ENCODE measurements at regions not wholly inside any gene's neighbourhood (a gene's known extent, or its start where the extent isn't known, plus 50 kb on each side); places are given as distances from the start of the nearest gene placed in this dataset.

DNA sequence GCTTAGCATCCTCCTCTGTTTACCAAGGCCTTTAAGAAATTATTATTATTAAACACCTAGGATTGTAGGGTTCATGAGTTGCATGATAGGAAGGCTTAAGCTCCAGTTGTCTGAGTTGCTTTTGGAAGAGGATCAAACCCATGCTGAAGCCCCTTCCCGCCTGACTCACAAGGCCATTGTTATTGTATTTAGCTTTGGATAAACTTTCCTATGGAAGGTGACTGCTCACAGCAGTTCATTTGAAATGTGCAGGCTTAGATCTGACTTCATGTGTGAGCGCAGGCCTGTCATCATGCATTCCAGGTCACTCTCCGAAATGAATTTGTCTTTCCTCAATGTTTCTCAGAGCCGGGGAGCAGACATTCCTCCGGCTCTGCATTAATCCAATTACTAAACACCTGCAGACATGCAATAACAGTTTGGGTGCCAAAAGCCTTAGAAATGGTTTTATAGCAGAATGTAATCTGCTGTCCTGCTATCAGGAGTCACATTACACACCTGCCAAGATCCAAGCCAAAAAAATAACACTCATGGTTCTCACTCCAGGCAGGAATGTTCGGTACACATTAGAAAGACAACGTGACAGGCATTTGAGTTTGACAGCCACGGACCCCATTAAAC lies 119.9 kb downstream of the OSR1 start:
- in situ Hi-C loops (cut with HindIII; ENCODE audit: low sequenced_read_pairs), result no loop called here

DNA sequence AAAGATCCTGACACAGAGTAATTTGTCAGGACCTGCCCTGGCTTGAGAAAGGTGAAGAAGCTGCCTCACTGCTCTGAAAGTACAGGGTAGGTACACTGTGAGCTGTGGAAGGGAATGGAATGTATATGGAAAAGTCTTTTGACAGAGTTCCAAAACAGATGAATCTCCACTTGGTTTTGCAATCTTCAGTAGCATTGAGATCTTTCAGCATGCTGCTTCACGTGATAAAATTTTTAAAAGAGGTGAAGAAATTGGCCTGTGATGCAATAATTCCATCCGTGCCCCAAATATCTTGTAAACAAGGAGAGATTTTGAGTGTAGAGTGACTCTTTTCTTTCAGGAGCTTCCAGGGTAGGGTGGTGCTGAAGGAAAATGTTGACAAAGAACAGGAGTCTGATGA lies 123.1 kb downstream of the OSR1 start:
- in situ Hi-C loops (cut with HindIII; ENCODE audit: low sequenced_read_pairs), result no loop called here

DNA sequence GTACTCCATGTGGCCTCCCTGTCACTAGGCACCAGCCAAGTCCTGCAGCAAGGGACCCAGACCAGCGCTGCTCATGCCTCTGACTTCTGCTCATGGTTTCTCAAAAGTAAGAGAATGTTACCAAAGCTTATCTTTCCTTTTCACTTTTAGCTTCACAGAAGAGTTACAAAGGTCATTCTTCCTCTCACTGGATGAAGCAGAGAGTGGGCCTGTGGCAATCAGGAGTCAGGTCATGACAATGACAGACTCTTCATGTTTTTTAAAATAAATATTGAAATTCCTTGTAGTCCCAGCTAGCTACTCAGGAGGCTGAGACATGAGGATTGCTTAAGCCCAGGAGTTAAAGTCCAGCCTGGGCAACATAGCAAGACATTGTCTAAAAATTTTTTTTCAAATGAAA lies 126.1 kb downstream of the OSR1 start:
- in situ Hi-C loops (cut with HindIII; ENCODE audit: low sequenced_read_pairs), result no loop called here

DNA sequence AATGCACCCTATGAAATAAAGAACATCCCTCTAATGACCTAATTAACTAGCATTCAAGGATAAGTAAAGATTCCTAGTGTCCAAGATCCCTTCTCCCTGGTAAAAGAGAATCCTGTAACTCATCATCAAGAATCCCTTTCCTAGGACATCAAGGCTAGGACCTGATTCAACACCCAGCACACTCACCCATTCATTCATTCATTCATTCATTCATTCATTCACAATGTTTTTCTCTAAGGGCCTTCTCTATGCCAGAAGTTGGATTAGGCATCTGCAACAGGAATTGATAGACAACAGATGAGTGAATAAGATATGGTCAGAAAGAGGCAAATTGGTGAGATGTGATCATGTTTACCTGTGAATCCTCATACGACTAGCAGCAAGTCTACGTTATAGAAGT lies 126.8 kb downstream of the OSR1 start:
- in situ Hi-C loops (cut with HindIII; ENCODE audit: low sequenced_read_pairs), result no loop called here

DNA sequence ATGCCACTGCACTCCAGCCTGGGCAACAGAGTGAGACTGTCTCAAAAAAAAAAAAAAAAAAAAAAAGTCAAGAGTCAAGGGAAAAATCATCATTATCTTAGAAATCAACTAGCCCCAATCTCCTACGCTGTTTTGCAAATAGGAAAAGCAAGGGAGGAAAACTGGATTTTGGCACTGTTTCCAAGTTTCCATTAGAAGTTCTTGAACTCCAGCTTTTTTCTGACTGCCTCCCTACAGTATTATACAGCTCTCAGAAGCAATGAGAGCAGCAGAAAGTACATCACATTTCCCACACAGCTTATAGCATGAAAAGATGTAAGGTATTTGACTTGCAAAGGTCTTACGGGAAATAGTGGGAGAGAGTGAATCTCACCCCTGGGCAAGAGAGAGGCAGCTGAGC lies 127.8 kb downstream of the OSR1 start:
- in situ Hi-C loops (cut with HindIII; ENCODE audit: low sequenced_read_pairs), result no loop called here

DNA sequence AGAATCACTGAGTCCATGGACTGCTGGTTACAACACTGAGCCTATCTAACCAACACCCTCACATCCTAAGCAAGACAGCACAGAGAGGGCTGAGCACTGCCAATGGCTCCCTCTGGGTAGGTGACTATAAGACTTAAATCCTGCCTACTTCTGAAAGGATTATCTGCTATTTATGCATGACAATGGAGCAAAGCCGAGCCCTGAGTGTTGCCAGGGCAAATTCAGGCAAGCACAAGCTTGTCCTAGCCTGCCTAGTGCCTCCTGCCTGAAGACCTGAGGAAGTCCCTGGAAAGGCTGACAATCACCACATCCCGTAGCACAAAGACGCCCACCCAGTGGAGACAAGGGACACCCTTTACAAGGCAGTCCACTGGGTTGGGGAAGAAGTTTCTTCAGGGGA lies 129.7 kb downstream of the OSR1 start:
- in situ Hi-C loops (cut with HindIII; ENCODE audit: low sequenced_read_pairs), result no loop called here

DNA sequence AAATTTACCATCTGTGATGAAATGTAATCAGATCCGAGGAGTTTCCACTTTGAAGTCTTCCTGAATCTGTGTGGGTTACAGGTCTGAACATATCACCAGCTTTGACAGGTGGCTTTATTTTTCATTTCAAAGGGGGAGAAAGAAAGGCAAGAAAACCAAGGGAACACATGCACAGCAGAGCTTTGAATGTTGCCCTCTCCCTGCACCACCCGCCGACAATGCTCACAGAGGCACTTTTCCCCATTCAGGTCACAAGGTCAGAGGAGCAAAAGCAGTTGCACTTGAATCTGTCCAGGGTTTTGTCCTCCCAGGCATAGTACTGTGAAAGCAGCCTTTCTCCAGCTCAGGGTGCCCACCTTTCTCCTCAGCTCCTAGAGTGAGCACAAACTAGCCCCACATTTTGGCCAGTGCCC lies 130.2 kb downstream of the OSR1 start:
- in situ Hi-C loops (cut with HindIII; ENCODE audit: low sequenced_read_pairs), result no loop called here

DNA sequence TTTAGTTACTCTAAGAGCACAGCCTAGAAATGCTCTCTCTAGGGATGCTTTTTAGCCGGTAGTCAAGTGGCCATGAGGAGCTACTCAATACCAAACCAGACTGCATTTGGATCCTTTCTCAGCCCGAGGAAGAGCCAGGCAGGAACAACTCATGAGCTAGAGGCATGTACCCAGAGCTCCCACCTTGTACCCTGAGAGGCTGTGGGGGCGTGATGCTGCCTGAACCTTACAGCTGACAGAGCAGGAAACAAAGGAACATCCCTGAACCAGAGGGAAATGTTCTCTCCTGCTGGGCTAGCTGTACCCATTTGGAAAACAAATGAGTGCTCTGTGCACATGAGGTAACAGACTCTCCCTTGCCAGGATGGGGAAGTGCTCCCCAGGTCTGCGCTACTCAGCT lies 131.6 kb downstream of the OSR1 start:
- in situ Hi-C loops (cut with HindIII; ENCODE audit: low sequenced_read_pairs), result no loop called here

DNA sequence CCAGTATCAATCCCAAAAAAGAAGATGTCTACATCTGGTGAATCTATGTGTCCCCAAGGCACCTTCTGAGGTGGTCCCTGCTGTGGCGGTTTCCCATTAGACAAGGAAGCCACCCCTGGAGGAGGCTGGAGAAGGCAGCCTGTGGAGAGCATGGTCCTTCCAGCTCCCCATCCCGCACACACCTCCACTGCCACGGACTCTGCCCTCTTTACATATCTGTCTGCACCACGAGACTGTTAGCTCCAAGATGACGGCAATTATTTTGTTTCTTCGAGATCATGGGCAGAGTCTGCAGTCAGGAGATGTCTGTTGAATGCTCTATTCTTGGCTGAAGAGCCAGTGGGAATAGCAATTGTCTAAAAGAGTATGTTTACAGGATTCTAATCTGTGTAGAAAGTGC lies 132.0 kb downstream of the OSR1 start:
- in situ Hi-C loops (cut with HindIII; ENCODE audit: low sequenced_read_pairs), result no loop called here

DNA sequence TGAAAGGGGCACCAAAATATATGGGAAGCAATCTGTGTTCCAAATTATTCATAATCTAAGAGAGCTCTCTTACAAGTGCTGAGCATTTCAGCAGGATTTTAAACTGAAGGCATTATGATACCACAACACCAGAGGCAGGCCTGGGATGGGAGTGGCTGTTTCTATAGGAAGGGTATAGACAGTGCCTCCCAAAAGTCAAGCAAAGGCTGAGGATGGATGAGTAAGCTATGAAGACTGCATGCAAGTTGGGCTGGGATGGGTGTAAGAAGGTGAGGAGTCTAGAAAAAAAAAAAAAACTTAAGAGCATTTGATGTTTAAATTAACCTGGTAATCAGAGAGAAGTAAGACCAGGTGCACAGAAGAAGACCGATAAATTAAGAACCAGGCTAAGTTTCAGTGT lies 132.5 kb downstream of the OSR1 start:
- in situ Hi-C loops (cut with HindIII; ENCODE audit: low sequenced_read_pairs), result no loop called here

DNA sequence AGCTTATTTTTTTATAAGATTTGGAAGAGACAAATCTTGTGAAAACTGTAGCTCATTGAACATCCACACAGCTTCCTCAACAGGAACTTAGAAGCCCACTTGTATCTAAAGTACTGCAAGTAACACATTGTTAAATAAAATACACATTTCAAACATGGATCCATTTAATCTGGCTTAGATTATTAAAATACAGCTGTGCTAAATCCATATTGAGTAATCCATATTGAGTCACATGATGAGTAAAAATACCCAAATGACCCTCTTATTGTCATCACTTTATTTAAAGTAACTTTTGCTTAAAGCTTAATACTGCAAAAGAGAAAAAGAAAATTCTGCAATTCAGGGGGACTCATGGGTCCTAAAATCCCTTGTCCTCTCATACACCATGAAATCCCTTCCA lies 133.3 kb downstream of the OSR1 start:
- in situ Hi-C loops (cut with HindIII; ENCODE audit: low sequenced_read_pairs), result no loop called here

DNA sequence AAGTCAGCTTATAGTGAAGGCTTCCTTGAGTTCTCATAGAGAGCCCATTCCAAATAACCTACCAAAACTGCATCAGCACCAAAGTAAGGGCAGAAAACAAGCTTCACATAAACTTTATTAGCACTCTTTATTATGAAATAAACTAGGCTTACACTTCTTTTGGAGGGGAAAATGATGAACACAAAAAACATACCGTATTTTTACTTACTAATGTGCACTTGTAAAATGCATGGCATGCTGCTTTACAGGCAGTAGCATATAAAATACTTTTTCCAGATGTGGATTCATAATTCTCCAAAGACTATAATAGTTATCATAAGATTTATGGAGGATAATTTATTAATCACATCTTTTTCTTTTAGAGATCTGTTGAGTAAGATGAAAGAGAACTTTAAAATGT lies 133.9 kb downstream of the OSR1 start:
- in situ Hi-C loops (cut with HindIII; ENCODE audit: low sequenced_read_pairs), result no loop called here

DNA sequence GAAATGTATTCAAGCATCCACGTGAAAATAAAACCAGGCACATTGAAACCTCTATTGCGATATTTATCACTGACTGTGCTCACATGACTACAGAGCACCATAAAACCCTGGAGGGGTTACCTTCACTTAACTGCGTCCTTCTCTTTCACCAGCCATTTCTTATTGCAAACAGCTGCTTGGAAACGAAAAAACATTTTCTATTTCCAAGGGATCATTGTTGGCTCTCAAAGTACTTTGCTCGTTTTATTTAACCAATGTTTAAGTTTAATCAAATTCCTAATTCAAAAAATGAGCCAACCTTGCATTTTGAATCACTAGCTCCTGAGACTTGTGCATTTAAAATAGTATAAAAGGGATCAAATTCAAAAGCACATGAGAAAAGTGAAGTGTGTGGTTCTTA lies 134.4 kb downstream of the OSR1 start:
- in situ Hi-C loops (cut with HindIII; ENCODE audit: low sequenced_read_pairs), result no loop called here

DNA sequence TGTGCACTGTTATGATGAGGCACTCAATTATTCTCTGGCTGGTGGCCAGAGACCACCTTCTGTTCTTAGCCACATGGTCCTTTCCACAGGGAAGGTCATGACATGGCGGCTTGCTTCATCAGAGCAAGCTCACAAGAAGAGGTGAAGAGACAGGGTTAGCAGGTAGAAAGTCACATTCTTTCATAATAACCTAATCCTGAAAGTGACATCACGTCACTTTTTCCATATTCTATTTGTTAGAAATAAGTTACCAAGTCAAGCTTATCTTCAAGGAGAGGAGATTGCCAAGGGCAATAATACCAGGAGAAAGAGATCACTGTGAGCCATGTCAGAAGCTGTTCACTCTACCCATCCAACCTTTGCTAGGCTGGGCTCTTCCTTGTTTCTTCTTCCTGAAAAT lies 139.4 kb downstream of the OSR1 start:
- in situ Hi-C loops (cut with HindIII; ENCODE audit: low sequenced_read_pairs), result no loop called here

DNA sequence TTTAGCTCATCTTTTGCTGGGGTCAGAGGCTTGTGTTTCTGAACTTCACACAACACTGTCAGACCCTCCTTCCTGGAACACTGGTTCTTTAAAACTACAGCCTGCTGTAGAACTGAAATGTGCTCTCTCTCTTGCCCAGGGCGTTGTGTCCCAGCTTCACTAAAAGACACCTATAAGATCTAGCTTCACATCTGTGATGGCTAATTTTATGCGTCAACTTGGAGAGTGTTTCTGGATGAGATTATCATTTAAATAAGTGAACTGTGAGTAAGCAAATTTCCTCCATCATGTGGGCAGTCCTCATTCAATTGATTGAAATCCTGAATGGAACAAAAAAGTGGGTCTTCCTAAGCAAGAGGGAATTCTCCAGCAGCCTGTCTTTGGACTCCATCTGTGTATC lies 140.3 kb downstream of the OSR1 start:
- in situ Hi-C loops (cut with HindIII; ENCODE audit: low sequenced_read_pairs), result no loop called here

DNA sequence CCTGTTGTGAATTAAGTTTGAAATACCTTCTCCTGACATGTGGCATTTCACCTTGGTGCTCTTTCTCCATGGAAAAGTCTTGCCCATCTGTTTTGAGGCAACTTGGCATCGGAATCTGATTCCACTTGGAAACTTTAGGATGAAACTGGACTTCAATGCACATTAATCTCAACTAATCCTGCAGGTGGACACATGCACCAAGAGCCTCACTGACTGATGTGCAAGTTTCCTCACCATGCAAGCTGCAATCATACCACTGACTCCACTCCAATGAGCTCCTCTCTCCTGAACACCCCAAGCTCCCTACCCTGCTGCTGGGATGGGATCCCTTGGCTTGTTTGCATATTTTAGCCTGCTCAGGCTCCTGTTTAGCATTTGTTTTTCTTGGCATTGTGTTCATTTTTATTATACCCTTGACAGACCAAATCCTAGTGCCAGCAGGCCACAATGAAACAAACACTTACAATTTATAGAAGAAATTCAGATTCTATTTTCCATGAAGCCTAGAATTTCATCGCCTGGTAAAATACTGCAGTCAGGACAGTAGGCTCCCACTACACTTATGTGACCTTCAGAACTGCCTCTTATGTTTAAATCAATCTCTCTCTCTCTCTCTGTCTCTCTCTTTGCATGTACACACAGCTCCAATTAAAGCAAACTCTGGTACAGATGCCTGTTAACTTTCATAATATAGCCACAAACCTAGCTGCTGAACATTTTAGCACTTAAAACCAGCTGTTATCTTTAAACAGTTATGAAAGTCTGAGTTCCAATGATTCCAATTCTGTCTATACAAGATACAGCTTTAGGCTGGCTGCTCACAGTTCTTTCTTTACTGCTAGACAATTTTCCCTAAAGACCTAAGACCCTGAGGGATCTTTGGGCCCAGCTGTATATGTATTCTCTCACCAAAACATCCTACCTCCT lies 141.5 kb downstream of the OSR1 start:
- in situ Hi-C loops (cut with HindIII; ENCODE audit: low sequenced_read_pairs), result no loop called here

DNA sequence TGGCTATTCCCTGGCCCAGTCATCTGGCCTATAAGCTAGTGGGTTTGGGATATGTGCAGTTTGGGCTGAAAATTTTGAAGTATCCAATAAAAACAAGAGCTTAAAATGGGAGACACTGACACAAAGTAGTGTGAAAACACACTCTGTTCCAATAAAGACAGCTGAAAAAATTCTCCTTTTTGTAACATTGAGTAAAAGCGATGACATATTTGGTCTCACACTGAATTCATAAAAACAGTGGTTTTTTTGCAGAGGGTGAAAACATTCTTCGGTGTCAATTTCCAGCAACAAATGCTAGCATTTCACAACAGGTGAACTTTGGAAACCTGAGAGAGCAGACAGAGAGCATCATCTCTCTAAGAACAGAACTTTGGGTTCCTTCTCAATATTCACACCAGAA lies 142.2 kb downstream of the OSR1 start:
- in situ Hi-C loops (cut with HindIII; ENCODE audit: low sequenced_read_pairs), result no loop called here

DNA sequence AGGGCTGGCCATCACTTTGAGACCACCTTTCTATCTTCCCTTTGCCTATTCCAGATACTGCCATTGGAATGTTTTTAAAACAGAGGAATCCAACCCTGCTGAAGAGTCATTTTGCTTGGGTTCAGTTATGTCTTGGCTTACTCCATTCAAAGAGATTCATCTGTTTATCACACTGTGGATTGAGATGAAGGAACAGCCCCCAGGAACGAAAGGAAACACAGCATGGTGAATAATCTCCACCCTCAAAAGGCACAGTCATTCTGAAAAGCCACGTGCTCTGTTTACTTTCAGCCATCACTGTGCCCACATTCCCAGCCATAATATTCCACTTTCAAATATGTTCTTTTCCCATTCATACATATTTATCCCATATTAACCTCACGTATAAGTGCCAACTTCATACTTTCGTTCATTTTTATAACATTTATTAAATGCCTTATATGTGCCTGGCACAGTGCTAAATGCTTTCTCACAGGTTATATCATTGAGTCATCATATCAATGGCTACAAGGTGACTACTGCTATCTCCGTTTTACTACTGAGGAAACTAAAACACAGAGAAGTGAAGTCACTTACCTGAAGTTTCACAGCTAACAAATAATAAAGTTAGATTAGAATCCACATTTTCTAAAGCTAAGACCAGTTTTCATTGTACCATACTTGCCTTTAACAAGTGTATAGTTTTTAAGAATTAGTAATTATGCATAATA lies 143.6 kb downstream of the OSR1 start:
- in situ Hi-C loops (cut with HindIII; ENCODE audit: low sequenced_read_pairs), result no loop called here

DNA sequence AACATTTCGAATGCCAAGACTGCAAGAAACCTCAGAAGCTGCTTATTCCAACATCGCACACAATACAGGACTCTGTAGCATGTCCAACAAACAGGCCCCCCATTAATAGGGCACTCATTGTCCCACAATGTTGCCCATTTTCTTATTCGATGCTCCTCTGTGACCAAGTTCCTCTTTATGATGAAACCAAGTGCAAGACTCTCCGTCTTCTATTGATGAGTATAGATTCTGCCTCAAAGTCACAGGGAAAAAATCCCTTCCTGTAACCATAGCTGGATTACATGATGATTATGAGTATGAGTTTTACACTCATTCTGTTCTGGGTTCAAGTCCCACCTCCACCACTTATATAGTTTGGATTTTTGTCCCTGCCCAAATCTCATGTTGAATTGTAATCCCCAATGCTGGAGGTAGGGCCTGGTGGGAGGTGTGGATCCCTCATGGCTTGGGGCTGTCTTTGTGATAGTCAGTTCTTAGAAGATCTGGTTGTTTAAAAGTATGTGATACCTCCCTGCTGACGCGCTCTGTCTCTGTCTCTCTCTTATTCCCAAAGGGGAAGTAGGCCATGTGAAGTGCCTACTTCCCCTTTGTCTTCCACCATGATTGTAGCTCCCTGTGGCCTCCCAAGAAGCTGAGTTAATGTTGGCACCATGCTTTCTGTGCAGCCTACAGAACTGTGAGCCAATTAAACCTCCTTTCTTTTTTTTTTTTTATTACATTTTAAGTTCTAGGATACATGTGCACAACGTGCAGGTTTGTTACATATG lies 148.7 kb downstream of the OSR1 start:
- in situ Hi-C loops (cut with HindIII; ENCODE audit: low sequenced_read_pairs), result no loop called here

DNA sequence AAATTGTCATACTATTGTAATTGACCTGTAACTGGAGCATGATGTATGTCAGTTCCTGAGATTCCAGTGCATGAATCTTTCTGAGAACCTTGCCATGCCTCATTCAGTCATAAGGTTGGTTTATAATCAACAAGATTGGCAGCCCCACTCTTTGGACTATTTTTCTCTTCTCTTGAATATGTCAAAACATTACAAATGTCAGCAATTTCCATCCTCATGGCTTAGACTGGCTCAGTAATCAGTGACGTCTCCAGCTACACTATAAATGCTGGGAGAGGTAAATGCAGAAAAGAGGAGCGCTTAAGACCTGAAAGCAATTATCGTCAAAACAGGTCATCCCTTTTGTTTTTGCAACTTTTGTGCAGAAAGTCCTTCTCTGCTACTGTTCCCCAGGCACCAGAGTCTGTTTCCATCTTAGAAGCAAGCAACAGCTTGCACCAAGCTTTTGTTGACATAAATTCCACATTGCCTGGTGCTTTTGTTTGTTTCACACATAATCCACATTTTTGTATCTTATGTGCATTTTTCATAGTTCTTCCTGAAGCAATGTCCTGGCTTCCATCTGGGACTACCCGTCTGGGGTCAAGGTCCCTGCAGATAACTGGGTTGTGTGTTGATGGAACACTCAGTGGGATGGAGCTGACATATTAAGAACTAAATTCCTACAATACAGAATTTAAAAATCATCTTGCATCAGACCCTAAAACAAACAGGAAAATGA lies 149.8 kb downstream of the OSR1 start:
- in situ Hi-C loops (cut with HindIII; ENCODE audit: low sequenced_read_pairs), result no loop called here

DNA sequence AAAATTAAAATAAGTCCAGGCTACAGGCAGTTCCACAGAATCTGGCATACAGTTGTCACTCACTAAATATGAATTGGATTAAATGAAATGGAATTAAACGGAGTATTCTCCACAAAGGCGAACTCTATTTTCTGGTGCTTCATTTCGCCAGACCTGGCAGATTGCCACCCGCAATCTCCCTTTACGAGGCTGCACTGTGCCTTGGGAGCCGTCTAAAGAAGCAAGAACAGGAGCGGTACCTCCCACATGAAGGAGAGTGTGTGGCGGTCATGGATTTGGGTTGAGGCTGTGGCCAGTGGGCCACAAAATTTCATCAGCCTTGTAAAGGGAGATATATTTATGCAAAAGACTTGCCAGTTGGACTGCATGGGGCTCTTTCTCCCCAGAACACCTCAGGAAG lies 151.0 kb downstream of the OSR1 start:
- in situ Hi-C loops (cut with HindIII; ENCODE audit: low sequenced_read_pairs), result no loop called here
